K562 (cell line): ENCODE measurements at regions not wholly inside any gene's neighbourhood (a gene's known extent, or its start where the extent isn't known, plus 50 kb on each side); places are given as distances from the start of the nearest gene placed in this dataset.

Experiments used
- ATAC-seq: fragments of 200-7000 bp; cut with Tn5 transposase; 3 replicates; pipeline ENCODE4 v1.9.1; 2020; ENCODE audit warnings: moderate library complexity
- BruUV-seq: library from RNA; stranded (reverse); fragments of 400-500 nt; replicated peaks from 2 replicates; lab custom pipeline; 2021; lab: Mats Ljungman, UMichigan
- CTCF ChIA-PET: fragments of 300-600 bp; formaldehyde crosslinking; extraction: SDS; loops from one replicate; lab custom pipeline; 2021; ENCODE audit warnings: low intra/inter-chr PET ratio; lab: Yijun Ruan, JAX
- POLR2A ChIA-PET: fragments of 300-600, 350-650 bp; sonication (Branson Sonifier 250); formaldehyde crosslinking; extraction: SDS; loops from one replicate; lab custom pipeline; 2021; ENCODE audit warnings: antibody characterized with exemption, inconsistent platforms; lab: Yijun Ruan, JAX
- DNase-seq, 4 experiments: peaks; one replicate each; pipeline versions ENCODE4 v3.0.0 to v3.0.0-alpha.2; 2011 to 2018; ENCODE audit warnings: low spot score in 3 of 4, mixed read lengths in 3 of 4; ENCODE audit errors: extremely low read depth in 1 of 4
- FAIRE-seq: peaks from 2 replicates; lab custom pipeline; 2011; peaks lifted over from hg19 to GRCh38; lab: Jason Lieb, UNC
- H2AFZ ChIP-seq: 2 replicates; pipeline ENCODE4 v1.6.0; 2011; ENCODE audit warnings: low read depth, low read length, control low read depth, inconsistent platforms
- H3K27ac ChIP-seq: fragments of 200-600 bp; 3 replicates; pipeline ENCODE4 v1.8.0; 2011; ENCODE audit warnings: low read depth, mild to moderate bottlenecking, control low read depth, inconsistent platforms, low read length, moderate library complexity, mixed read lengths; ENCODE audit errors: extremely low read depth
- H3K27me3 ChIP-seq, 2 experiments: fragments of 300-600 bp in 1 of 2; 2 replicates in 1 of 2; 3 replicates in 1 of 2; pipeline versions ENCODE4 v1.6.0 to v1.8.0; 2011; ENCODE audit warnings: inconsistent platforms in 2 of 2, low read length in 2 of 2, mild to moderate bottlenecking in 1 of 2, mixed read lengths in 1 of 2, moderate library complexity in 1 of 2; ENCODE audit not compliant: control insufficient read depth in 2 of 2, insufficient read depth in 2 of 2
- H3K36me3 ChIP-seq: fragments of 300-600 bp; 3 replicates; pipeline ENCODE4 v1.8.0; 2011; ENCODE audit warnings: mild to moderate bottlenecking, low read length, inconsistent platforms; ENCODE audit not compliant: control insufficient read depth, insufficient read depth
- H3K4me1 ChIP-seq, 2 experiments: fragments of 200-600 bp in 1 of 2; replicated peaks in 1 of 2; 2 replicates in 1 of 2; 3 replicates in 1 of 2; pipeline versions ENCODE4 v1.5.1 to v1.8.0; 2011; ENCODE audit warnings: inconsistent platforms in 2 of 2, low read length in 2 of 2, mild to moderate bottlenecking in 1 of 2, mixed read lengths in 1 of 2, moderate library complexity in 1 of 2; ENCODE audit not compliant: control insufficient read depth in 2 of 2, insufficient read depth in 2 of 2
- H3K4me2 ChIP-seq: 2 replicates; pipeline ENCODE4 v1.6.1; 2011; ENCODE audit warnings: low read length, control low read depth, inconsistent platforms, mixed read lengths; ENCODE audit not compliant: insufficient read depth
- H3K4me3 ChIP-seq: fragments of 200-600 bp; sonication (generic), shearing (Covaris generic); 2 replicates; pipeline ENCODE4 v1.5.1; 2016; ENCODE audit warnings: control low read depth, inconsistent platforms
- H3K79me2 ChIP-seq: fragments of 200-600 bp; 3 replicates; pipeline ENCODE4 v1.8.0; 2011; ENCODE audit warnings: low read length, inconsistent platforms; ENCODE audit not compliant: control insufficient read depth, insufficient read depth
- H3K9ac ChIP-seq, 2 experiments: 2 replicates each; pipeline versions ENCODE4 v1.6.0 to v1.6.1; 2011; ENCODE audit warnings: low read depth in 2 of 2, low read length in 2 of 2, control low read depth in 1 of 2, inconsistent platforms in 1 of 2, mild to moderate bottlenecking in 1 of 2, mixed read lengths in 1 of 2; ENCODE audit not compliant: insufficient read depth in 1 of 2
- H3K9me1 ChIP-seq: one replicate; pipeline ENCODE4 v1.6.0; 2011; ENCODE audit warnings: inconsistent platforms, mild to moderate bottlenecking, low read length, moderate library complexity; ENCODE audit not compliant: control insufficient read depth, insufficient read depth
- H3K9me3 ChIP-seq: replicated peaks from 2 replicates; pipeline ENCODE4 v1.5.1; 2011; ENCODE audit warnings: low read depth, low read length, inconsistent platforms; ENCODE audit not compliant: control insufficient read depth, insufficient read depth
- H4K20me1 ChIP-seq: replicated peaks from 2 replicates; pipeline ENCODE4 v1.6.1; 2011; ENCODE audit warnings: low read length, inconsistent platforms, mixed read lengths; ENCODE audit not compliant: control insufficient read depth, insufficient read depth
- E2F8 ChIP-seq: fragments of 450-650 bp; IDR thresholded peaks from 2 replicates; pipeline ENCODE4 v1.7.1; 2018; ENCODE audit warnings: mild to moderate bottlenecking, low read depth; ENCODE audit not compliant: partially characterized antibody
- ELF2 ChIP-seq: fragments of 250-450 bp; sonication (Bioruptor Pico); IDR thresholded peaks from 2 replicates; pipeline ENCODE4 v1.5.0; 2021; ENCODE audit warnings: mild to moderate bottlenecking
- HEY1 ChIP-seq: fragments of 250-450 bp; sonication (Bioruptor Pico); IDR thresholded peaks from 2 replicates; pipeline ENCODE4 v1.5.0; 2020; ENCODE audit warnings: mild to moderate bottlenecking, moderate library complexity, borderline replicate concordance
- SIN3A ChIP-seq, 2 experiments: fragments of 150-350 bp in 1 of 2; IDR thresholded peaks; 2 replicates each; pipeline ENCODE4 v1.6.1; 2011 to 2016; ENCODE audit warnings: borderline replicate concordance in 2 of 2, low read depth in 2 of 2, low read length in 2 of 2, mild to moderate bottlenecking in 2 of 2, moderate library complexity in 2 of 2; ENCODE audit not compliant: control insufficient read depth in 1 of 2
- SMARCA4 ChIP-seq: fragments of 450-650 bp; IDR thresholded peaks from 2 replicates; pipeline ENCODE4 v1.6.1; 2016
- SMARCE1 ChIP-seq: fragments of 450-650 bp; IDR thresholded peaks from 2 replicates; pipeline ENCODE4 v1.7.1; 2016; ENCODE audit warnings: mild to moderate bottlenecking
- TARDBP ChIP-seq: fragments of 450-650 bp; IDR thresholded peaks from 2 replicates; pipeline ENCODE4 v1.6.1; 2016
- ZBTB7A ChIP-seq: IDR thresholded peaks from 2 replicates; pipeline ENCODE4 v1.6.1; 2011; ENCODE audit warnings: low read depth, mild to moderate bottlenecking, low read length, moderate library complexity, borderline replicate concordance; ENCODE audit not compliant: control insufficient read depth
- ZNF699 ChIP-seq: fragments of 250-450 bp; sonication (Bioruptor Pico); IDR thresholded peaks from 2 replicates; pipeline ENCODE4 v1.8.0; 2021; ENCODE audit warnings: mild to moderate bottlenecking, moderate library complexity; ENCODE audit not compliant: insufficient replicate concordance
- WGBS: fragments of 100-300 bp; shearing (Covaris generic); methylation state at CpG from one replicate; pipeline ENCODE4 v1.1.6; 2016; ENCODE audit warnings: low coverage, mixed read lengths; ENCODE audit not compliant: insufficient coverage; ENCODE audit errors: missing lambda C conversion rate; 5-methylcytosine and 5-hydroxymethylcytosine counted together
- in situ Hi-C: fragments of 300-500 bp; cut with MboI; formaldehyde crosslinking; loops from 4 replicates; pipeline ENCODE4 v1.15.0; 2018; ENCODE audit warnings: inconsistent platforms, mixed read lengths
- intact Hi-C: fragments of 100-400 bp; cut with micrococcal nuclease; formaldehyde crosslinking; loops from 2 replicates; pipeline ENCODE4 v1.14.2; 2022
- TF ChIP-seq, protein P1 (sequence below): sonication (generic); formaldehyde crosslinking; IDR thresholded peaks from 2 replicates; pipeline ENCODE4 v1.8.1; 2023; ENCODE audit warnings: mild to moderate bottlenecking, missing genetic modification reagents
- TF ChIP-seq, protein P2 (sequence below): fragments of 250-450 bp; sonication (Bioruptor Pico); IDR thresholded peaks from 2 replicates; pipeline ENCODE4 v1.8.0; 2022; ENCODE audit warnings: inconsistent platforms, mild to moderate bottlenecking, moderate library complexity, borderline replicate concordance
- TF ChIP-seq, protein P3 (sequence below), 2 experiments: fragments of 450-650 bp; conservative IDR thresholded peaks; 2 replicates each; pipeline ENCODE4 v1.6.1; 2017; ENCODE audit warnings: mild to moderate bottlenecking in 2 of 2, moderate library complexity in 2 of 2

DNA sequence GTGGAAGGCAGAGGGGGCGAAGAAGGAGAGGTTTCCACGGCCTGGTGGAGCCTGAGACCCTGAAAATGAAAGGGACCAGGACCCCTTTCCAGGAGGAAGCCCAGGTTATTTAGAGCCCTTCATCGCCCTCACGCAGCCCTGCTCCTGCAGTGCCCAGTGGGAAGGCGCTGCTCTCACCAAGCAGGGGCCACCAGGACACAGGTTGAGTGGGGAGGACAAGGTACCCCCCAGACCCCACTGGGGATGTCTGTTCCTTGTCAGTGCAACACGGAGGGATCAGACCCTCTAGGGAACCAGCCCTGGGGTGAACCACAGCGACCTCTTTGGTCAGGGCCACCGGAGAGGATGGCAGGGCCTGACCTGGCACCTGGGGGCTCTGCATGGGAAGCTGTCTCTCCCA is 163.9 kb downstream of the C16orf95 start:
- TF ChIP-seq ZNF699 (CRISPR knock-in tag) = no peak
- no peak for TF ChIP-seq ZBTB7A
- TF ChIP-seq SIN3A (IDR thresholded peaks at IDR 0.05; ENCODE audit: borderline replicate concordance in 2 of 2, control insufficient read depth in 1 of 2, low read depth in 2 of 2, low read length in 2 of 2) = no peak
- TF ChIP-seq SMARCE1 = no peak
- no peak for TF ChIP-seq TARDBP
- TF ChIP-seq, protein P1, sequence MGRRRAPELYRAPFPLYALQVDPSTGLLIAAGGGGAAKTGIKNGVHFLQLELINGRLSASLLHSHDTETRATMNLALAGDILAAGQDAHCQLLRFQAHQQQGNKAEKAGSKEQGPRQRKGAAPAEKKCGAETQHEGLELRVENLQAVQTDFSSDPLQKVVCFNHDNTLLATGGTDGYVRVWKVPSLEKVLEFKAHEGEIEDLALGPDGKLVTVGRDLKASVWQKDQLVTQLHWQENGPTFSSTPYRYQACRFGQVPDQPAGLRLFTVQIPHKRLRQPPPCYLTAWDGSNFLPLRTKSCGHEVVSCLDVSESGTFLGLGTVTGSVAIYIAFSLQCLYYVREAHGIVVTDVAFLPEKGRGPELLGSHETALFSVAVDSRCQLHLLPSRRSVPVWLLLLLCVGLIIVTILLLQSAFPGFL (CRISPR knock-in tag) = no peak
- TF ChIP-seq ELF2 (CRISPR knock-in tag) = no peak
- TF ChIP-seq E2F8 = no peak
- TF ChIP-seq, protein P2, sequence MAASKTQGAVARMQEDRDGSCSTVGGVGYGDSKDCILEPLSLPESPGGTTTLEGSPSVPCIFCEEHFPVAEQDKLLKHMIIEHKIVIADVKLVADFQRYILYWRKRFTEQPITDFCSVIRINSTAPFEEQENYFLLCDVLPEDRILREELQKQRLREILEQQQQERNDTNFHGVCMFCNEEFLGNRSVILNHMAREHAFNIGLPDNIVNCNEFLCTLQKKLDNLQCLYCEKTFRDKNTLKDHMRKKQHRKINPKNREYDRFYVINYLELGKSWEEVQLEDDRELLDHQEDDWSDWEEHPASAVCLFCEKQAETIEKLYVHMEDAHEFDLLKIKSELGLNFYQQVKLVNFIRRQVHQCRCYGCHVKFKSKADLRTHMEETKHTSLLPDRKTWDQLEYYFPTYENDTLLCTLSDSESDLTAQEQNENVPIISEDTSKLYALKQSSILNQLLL (CRISPR knock-in tag) = no peak
- TF ChIP-seq HEY1 (CRISPR knock-in tag) = no peak
- TF ChIP-seq, protein P3, sequence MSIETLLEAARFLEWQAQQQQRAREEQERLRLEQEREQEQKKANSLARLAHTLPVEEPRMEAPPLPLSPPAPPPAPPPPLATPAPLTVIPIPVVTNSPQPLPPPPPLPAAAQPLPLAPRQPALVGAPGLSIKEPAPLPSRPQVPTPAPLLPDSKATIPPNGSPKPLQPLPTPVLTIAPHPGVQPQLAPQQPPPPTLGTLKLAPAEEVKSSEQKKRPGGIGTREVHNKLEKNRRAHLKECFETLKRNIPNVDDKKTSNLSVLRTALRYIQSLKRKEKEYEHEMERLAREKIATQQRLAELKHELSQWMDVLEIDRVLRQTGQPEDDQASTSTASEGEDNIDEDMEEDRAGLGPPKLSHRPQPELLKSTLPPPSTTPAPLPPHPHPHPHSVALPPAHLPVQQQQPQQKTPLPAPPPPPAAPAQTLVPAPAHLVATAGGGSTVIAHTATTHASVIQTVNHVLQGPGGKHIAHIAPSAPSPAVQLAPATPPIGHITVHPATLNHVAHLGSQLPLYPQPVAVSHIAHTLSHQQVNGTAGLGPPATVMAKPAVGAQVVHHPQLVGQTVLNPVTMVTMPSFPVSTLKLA (conservative IDR thresholded peaks at IDR 0.05) = no peak
- no peak for TF ChIP-seq SMARCA4
- WGBS = 19% methylated on average over 5 of the region's 8 CpGs

More for the DNA sequence above, 163.9 kb downstream of the C16orf95 start:
- no TSS peak for BruUV-seq
- Histone ChIP-seq H3K27me3 (peaks cover 0 to 20% of the 10 kb centered on the region in 2 experiments; a peak in 1 of 5 replicates), H3K4me1 (no peaks in the 10 kb centered on the region), H3K27ac (no peak overlapping the region), H2AFZ (no peak overlapping the region), H3K79me2 (no peaks in the 10 kb centered on the region), H3K4me2 (no peak overlapping the region), H3K9ac (no peak overlapping the region), H3K9me1 (no peaks in the 10 kb centered on the region), H4K20me1 (no peaks in the 10 kb centered on the region), H3K4me3 (no peak overlapping the region), H3K36me3 (no peaks in the 10 kb centered on the region), H3K9me3 (peaks cover 2% of the 10 kb centered on the region; the same call in 1 of the 2 replicates)
- DNase-seq = no peak
- ATAC-seq = no peak
- in situ Hi-C loops (no loop called here), intact Hi-C loops (no loop called here)
- CTCF ChIA-PET = no interaction called here
- POLR2A ChIA-PET = interaction anchor here (0.6 kb wide), 1 partner anchor 555 kb away, joined by 3 read pairs; no protein-coding TSS in a partner anchor
- no peak for FAIRE-seq
